LNCAP (cell line): ENCODE measurements at regions not wholly inside any gene's neighbourhood (a gene's known extent, or its start where the extent isn't known, plus 50 kb on each side); places are given as distances from the start of the nearest gene placed in this dataset.

Source experiments
- TF ChIP-seq, protein P1 (sequence below): fragments of 450-650 bp; IDR thresholded peaks from 2 replicates; pipeline ENCODE4 v1.5.1; 2017; ENCODE audit warnings: mild to moderate bottlenecking

DNA sequence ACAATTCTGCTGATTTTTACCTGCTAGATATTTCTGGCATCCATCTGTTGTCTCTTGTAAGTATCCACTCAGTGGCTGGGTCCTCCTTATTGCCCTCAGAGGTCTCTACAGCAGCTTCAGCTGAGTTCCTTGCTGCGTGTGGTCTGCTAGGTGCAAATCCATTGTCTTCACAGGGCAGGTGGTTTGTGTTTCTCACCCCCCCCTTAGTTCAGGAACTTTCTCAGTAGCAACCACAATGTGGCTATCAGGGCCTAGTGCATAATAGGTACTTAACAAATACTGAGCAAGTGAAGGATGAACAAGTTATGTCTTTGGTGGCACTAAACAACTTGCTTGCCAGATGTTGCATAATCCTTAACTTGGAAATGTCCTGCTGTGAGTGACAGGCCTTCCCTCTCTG lies 96.7 kb upstream of the KLHL25 start:
- TF ChIP-seq, protein P1, sequence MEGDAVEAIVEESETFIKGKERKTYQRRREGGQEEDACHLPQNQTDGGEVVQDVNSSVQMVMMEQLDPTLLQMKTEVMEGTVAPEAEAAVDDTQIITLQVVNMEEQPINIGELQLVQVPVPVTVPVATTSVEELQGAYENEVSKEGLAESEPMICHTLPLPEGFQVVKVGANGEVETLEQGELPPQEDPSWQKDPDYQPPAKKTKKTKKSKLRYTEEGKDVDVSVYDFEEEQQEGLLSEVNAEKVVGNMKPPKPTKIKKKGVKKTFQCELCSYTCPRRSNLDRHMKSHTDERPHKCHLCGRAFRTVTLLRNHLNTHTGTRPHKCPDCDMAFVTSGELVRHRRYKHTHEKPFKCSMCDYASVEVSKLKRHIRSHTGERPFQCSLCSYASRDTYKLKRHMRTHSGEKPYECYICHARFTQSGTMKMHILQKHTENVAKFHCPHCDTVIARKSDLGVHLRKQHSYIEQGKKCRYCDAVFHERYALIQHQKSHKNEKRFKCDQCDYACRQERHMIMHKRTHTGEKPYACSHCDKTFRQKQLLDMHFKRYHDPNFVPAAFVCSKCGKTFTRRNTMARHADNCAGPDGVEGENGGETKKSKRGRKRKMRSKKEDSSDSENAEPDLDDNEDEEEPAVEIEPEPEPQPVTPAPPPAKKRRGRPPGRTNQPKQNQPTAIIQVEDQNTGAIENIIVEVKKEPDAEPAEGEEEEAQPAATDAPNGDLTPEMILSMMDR: no peak

DNA sequence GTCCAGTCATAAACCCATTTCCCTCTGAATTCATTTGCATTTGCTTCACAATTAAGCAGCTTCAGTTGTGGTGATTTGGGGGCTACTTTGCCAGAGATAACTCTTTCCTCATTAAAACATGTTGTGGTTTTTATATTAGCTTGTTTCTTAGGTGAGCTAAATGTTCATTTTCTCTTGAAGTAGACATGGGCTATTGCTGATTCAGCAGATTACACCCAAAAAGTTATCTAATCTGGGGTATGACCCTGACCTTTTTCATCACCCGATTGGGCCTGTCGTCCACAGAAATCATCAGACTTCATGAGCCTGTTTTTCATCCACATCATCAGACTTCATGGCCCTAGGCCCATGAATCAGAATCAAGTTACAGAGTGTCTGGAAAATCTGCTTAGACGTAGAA lies 97.5 kb upstream of the KLHL25 start:
- TF ChIP-seq, protein P1: no peak

GRCh38 chr15:85897207-85897894 lies 102.6 kb upstream of the KLHL25 start:
- TF ChIP-seq, protein P1: no peak

GRCh38 chr15:85897895-85898717 lies 103.4 kb upstream of the KLHL25 start:
- TF ChIP-seq, protein P1: no peak

DNA sequence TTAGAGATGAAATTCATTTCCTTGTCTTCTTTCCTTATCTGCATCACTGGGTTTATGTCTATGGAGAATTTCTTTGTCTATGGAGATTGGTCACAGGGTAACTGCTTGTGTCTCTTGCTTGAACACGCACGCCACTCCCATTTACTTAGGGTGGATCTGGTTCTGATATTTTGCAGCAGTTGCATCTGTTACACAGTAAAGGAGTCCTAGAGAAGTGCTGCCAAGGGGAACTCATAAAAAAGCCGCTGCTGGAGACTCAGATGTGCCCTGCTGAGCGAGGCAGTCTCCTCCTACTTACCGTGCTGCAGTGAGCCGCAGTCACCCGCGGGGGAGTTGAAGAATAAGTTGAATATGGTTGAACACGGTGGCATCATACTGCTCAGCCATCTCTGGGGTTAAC lies 105.2 kb upstream of the KLHL25 start:
- TF ChIP-seq, protein P1: no peak

GRCh38 chr15:85905751-85906450 lies 111.2 kb upstream of the KLHL25 start:
- TF ChIP-seq, protein P1: no peak

DNA sequence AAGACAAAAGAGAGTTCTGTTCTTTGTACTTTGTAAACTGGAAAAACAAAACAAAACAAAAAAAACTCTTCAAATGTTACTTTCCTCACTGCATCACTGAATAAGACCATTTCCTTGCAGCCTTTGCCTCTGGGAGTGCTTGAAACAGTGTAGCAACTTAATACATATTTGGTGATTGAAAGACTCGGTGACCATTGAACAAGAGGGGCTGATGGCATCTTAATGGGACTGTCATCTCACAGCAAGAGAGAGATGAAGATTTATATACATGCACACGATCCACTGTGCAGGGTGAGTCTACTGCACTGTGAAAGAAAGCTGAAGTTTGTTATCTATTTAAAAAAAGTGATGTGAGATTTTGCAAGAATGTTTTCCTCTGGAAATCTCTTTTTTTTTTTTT lies 111.9 kb upstream of the KLHL25 start:
- TF ChIP-seq, protein P1: no peak
